ENCODE measurements at regions not wholly inside any gene's neighbourhood (a gene's known extent, or its start where the extent isn't known, plus 50 kb on each side); places are given as distances from the start of the nearest gene placed in this dataset.

- TF ChIP-seq CTCF (IDR thresholded peaks at IDR 0.05), result no peak
- TF ChIP-seq POLR2A (IDR thresholded peaks at IDR 0.05), result no peak
Observed at GRCh38 chr2:193517615-193518014, 1322.9 kb upstream of the TMEFF2 start.
